GM12878 (cell line): ENCODE measurements at regions not wholly inside any gene's neighbourhood (a gene's known extent, or its start where the extent isn't known, plus 50 kb on each side); places are given as distances from the start of the nearest gene placed in this dataset.

Source experiments
- ATAC-seq: fragments of 200-7000 bp; cut with Tn5 transposase; 3 replicates; pipeline ENCODE4 v1.9.1; 2020; ENCODE audit warnings: mild to moderate bottlenecking, moderate library complexity
- BruUV-seq: library from RNA; stranded (reverse); fragments of 400-500 nt; replicated peaks from 2 replicates; lab custom pipeline; 2021; lab: Mats Ljungman, UMichigan
- CTCF ChIA-PET: fragments of 300-600 bp; sonication (Branson Sonifier 250); formaldehyde crosslinking; extraction: SDS; loops from one replicate; lab custom pipeline; 2021; ENCODE audit warnings: inconsistent platforms; lab: Yijun Ruan, JAX
- POLR2A ChIA-PET: fragments of 350-600 bp; formaldehyde crosslinking; extraction: SDS; loops from one replicate; lab custom pipeline; 2021; ENCODE audit warnings: inconsistent platforms; lab: Charles Lee
- RAD21 ChIA-PET: fragments of 300-600 bp; sonication (Branson Sonifier 250); formaldehyde crosslinking; loops from one replicate; lab custom pipeline; 2023; ENCODE audit warnings: antibody characterized with exemption; ENCODE audit not compliant: unreplicated experiment; lab: Charles Lee
- SMC1A ChIA-PET: fragments of 300-600 bp; sonication (Branson Sonifier 250); formaldehyde crosslinking; loops from one replicate; lab custom pipeline; 2023; ENCODE audit not compliant: unreplicated experiment, uncharacterized antibody; lab: Charles Lee
- DNase-seq: peaks from one replicate; pipeline ENCODE4 v3.0.0-alpha.2; 2011; ENCODE audit warnings: low read depth, low spot score
- FAIRE-seq: peaks from 3 replicates; lab custom pipeline; 2011; peaks lifted over from hg19 to GRCh38; lab: Jason Lieb, UNC
- H2AFZ ChIP-seq: 2 replicates; pipeline ENCODE4 v1.6.0; 2011; ENCODE audit warnings: low read depth, low read length, control low read depth; ENCODE audit not compliant: control insufficient read depth
- H3K27ac ChIP-seq: 2 replicates; pipeline ENCODE4 v1.5.1; 2011; ENCODE audit warnings: control low read depth; ENCODE audit not compliant: control insufficient read depth, insufficient read depth
- H3K27me3 ChIP-seq, 2 experiments: replicated peaks in 1 of 2; 2 replicates each; pipeline versions ENCODE4 v1.6.0 to v1.6.1; 2011; ENCODE audit warnings: low read length in 1 of 2; ENCODE audit not compliant: control insufficient read depth in 2 of 2, insufficient read depth in 2 of 2
- H3K36me3 ChIP-seq, 2 experiments: 2 replicates each; pipeline ENCODE4 v1.5.1; 2011; ENCODE audit warnings: low read length in 1 of 2; ENCODE audit not compliant: control insufficient read depth in 2 of 2, insufficient read depth in 2 of 2
- H3K4me1 ChIP-seq: 2 replicates; pipeline ENCODE4 v1.6.1; 2011; ENCODE audit warnings: mild to moderate bottlenecking, low read length, moderate library complexity, mixed read lengths; ENCODE audit not compliant: control insufficient read depth, insufficient read depth
- H3K4me2 ChIP-seq: 2 replicates; pipeline ENCODE4 v1.6.0; 2011; ENCODE audit warnings: control low read depth; ENCODE audit not compliant: control insufficient read depth, insufficient read depth
- H3K4me3 ChIP-seq: fragments of 200-600 bp; sonication (generic); 2 replicates; pipeline ENCODE4 v1.5.1; 2016
- H3K79me2 ChIP-seq: 2 replicates; pipeline ENCODE4 v1.6.0; 2011; ENCODE audit warnings: low read length; ENCODE audit not compliant: control insufficient read depth, insufficient read depth
- H3K9ac ChIP-seq: 2 replicates; pipeline ENCODE4 v1.8.0; 2011; ENCODE audit warnings: low read length, control low read depth, mixed read lengths; ENCODE audit not compliant: control insufficient read depth, insufficient read depth
- H3K9me3 ChIP-seq: replicated peaks from 3 replicates; pipeline ENCODE4 v1.5.1; 2011; ENCODE audit warnings: mild to moderate bottlenecking, low read length; ENCODE audit not compliant: control insufficient read depth, insufficient read depth
- H4K20me1 ChIP-seq: 2 replicates; pipeline ENCODE4 v1.6.0; 2011; ENCODE audit not compliant: control insufficient read depth, insufficient read depth
- CBX5 ChIP-seq: sonication (generic); IDR thresholded peaks from 2 replicates; pipeline ENCODE4 v1.6.1; 2016; ENCODE audit warnings: low read depth, moderate library complexity, mild to moderate bottlenecking, inconsistent platforms
- CEBPB ChIP-seq, 2 experiments: fragments of 150-350 bp in 1 of 2; IDR thresholded peaks; 2 replicates each; pipeline ENCODE4 v1.6.1; 2012 to 2014; ENCODE audit warnings: low read depth in 2 of 2, low read length in 2 of 2, borderline replicate concordance in 1 of 2, inconsistent platforms in 1 of 2
- HCFC1 ChIP-seq: fragments of 150-350 bp; IDR thresholded peaks from 2 replicates; pipeline ENCODE4 v1.6.1; 2014; ENCODE audit warnings: low read length
- IKZF1 ChIP-seq: fragments of 450-650 bp; conservative IDR thresholded peaks from 2 replicates; pipeline ENCODE4 v1.6.1; 2017; ENCODE audit warnings: antibody characterized with exemption, mild to moderate bottlenecking
- KDM1A ChIP-seq: fragments of 200-600 bp; sonication (generic); IDR thresholded peaks from 2 replicates; pipeline ENCODE4 v1.6.1; 2016; ENCODE audit warnings: borderline replicate concordance
- PBX3 ChIP-seq: IDR thresholded peaks from 2 replicates; pipeline ENCODE4 v1.6.1; 2011; ENCODE audit warnings: mild to moderate bottlenecking, low read depth, low read length, moderate library complexity; ENCODE audit not compliant: insufficient replicate concordance
- SRF ChIP-seq, 2 experiments: IDR thresholded peaks; 2 replicates each; pipeline ENCODE4 v1.6.1; 2011; ENCODE audit warnings: low read depth in 2 of 2, low read length in 2 of 2, mild to moderate bottlenecking in 1 of 2, moderate library complexity in 1 of 2
- ZZZ3 ChIP-seq: IDR thresholded peaks from 2 replicates; pipeline ENCODE4 v1.6.1; 2011; ENCODE audit warnings: low read depth; ENCODE audit not compliant: control insufficient read depth, insufficient read length
- WGBS: methylation state at CpG from one replicate; pipeline ENCODE4 v1.1.6; 2016; ENCODE audit warnings: low lambda C conversion rate; ENCODE audit not compliant: insufficient replicate concordance, insufficient coverage; ENCODE audit errors: missing lambda C conversion rate; 5-methylcytosine and 5-hydroxymethylcytosine counted together
- in situ Hi-C: fragments of 300-500 bp; cut with MboI; formaldehyde crosslinking; loops from 9 replicates; pipeline ENCODE4 v1.14.3; 2018; ENCODE audit warnings: mixed read lengths
- intact Hi-C: fragments of 100-400 bp; cut with micrococcal nuclease; formaldehyde crosslinking; loops from one replicate; pipeline ENCODE4 v1.14.2; 2022; ENCODE audit not compliant: unreplicated experiment

GRCh38 chr7:50851891-50852290, 69.2 kb upstream of the GRB10 start:
- intact Hi-C loops (no loop called here), in situ Hi-C loops (no loop called here)
- Histone ChIP-seq H2AFZ (no peak overlapping the region), H3K27ac (no peak overlapping the region), H4K20me1 (no peaks in the 10 kb centered on the region), H3K4me2 (no peak overlapping the region), H3K9me3 (no peaks in the 10 kb centered on the region), H3K27me3 (peaks cover 0 to 2% of the 10 kb centered on the region in 2 experiments; a peak in 2 of 4 replicates), H3K79me2 (no peaks in the 10 kb centered on the region), H3K9ac (no peak overlapping the region), H3K4me1 (no peaks in the 10 kb centered on the region), H3K4me3 (no peak overlapping the region), H3K36me3 (no peaks in the 10 kb centered on the region)
- TF ChIP-seq HCFC1 (no peak), IKZF1 (no peak), ZZZ3 (no peak), CBX5 (no peak), SRF (IDR thresholded peaks at IDR 0.05; ENCODE audit: low read depth in 2 of 2, low read length in 2 of 2) (no peak), KDM1A (no peak)
- ChIA-PET RAD21 (no interaction called here), POLR2A (no interaction called here), SMC1A (no interaction called here), CTCF (no interaction called here)
- no TSS peak for BruUV-seq
- 34% methylated on average over 6 of the region's 6 CpGs for WGBS
- ATAC-seq = no peak
- FAIRE-seq = no peak
- no peak for DNase-seq

- Histone ChIP-seq H3K36me3 (no peaks in the 10 kb centered on the region), H3K27me3 (peaks cover 0 to 2% of the 10 kb centered on the region in 2 experiments; a peak in 2 of 4 replicates), H3K9ac (no peak overlapping the region), H3K27ac (no peak overlapping the region), H3K9me3 (no peaks in the 10 kb centered on the region), H4K20me1 (no peaks in the 10 kb centered on the region), H3K4me3 (no peak overlapping the region), H3K4me2 (no peak overlapping the region), H3K79me2 (no peaks in the 10 kb centered on the region), H3K4me1 (no peaks in the 10 kb centered on the region), H2AFZ (no peak overlapping the region)
- FAIRE-seq (no peak), DNase-seq (no peak), ATAC-seq (no peak)
- WGBS = 44% methylated on average over 7 of the region's 7 CpGs
- no TSS peak for BruUV-seq
- CTCF ChIA-PET = interaction anchor here (0.6 kb wide), 1 partner anchor 309 kb away, joined by 3 read pairs; no protein-coding TSS in a partner anchor
- in situ Hi-C loops = no loop called here
- SMC1A ChIA-PET = no interaction called here
- RAD21 ChIA-PET = no interaction called here
- intact Hi-C loops = no loop called here
- no peak for TF ChIP-seq PBX3
- TF ChIP-seq CEBPB (IDR thresholded peaks at IDR 0.05; ENCODE audit: borderline replicate concordance in 1 of 2, low read depth in 2 of 2, low read length in 2 of 2) = no peak
- POLR2A ChIA-PET = no interaction called here
These were observed 68.8 kb upstream of the GRB10 start for GRCh38 chr7:50851451-50851850.
